Mammary epithelial cell (primary cell): ENCODE measurements at regions not wholly inside any gene's neighbourhood (a gene's known extent, or its start where the extent isn't known, plus 50 kb on each side); places are given as distances from the start of the nearest gene placed in this dataset.

Experiments used
- EZH2 ChIP-seq: IDR thresholded peaks from 2 replicates; pipeline ENCODE4 v1.6.1; 2012; ENCODE audit warnings: low read length, inconsistent platforms, borderline replicate concordance
- TF ChIP-seq, protein P1 (sequence below), 2 donors: IDR thresholded peaks in 1 of 2; conservative IDR thresholded peaks in 1 of 2; 2 replicates each; pipeline ENCODE4 v1.5.1; 2011 to 2012; ENCODE audit warnings: inconsistent platforms in 2 of 2, low read length in 2 of 2, mild to moderate bottlenecking in 2 of 2, control low read depth in 1 of 2, low read depth in 1 of 2; ENCODE audit not compliant: insufficient read depth in 1 of 2; ENCODE audit errors: extremely low read depth in 1 of 2

DNA sequence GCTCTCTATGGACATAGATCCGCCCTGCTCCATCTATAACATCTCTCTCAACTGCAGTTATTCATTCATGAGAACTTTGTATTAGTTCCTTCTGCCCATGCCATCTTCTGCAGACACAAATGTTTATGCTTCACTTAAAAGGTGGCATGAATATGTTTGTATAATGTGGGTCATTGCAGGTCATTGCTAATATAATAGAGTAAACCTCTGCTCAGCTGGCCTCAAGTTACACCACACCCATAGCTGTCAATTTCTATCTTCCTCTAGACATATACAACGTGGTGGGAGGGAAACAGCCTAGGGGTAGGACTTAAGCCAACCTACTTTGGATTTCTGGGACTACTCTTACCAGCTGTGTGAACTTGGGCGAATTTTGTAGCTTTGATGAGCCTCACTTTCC lies 129.8 kb downstream of the ATXN3L start:
- TF ChIP-seq, protein P1, sequence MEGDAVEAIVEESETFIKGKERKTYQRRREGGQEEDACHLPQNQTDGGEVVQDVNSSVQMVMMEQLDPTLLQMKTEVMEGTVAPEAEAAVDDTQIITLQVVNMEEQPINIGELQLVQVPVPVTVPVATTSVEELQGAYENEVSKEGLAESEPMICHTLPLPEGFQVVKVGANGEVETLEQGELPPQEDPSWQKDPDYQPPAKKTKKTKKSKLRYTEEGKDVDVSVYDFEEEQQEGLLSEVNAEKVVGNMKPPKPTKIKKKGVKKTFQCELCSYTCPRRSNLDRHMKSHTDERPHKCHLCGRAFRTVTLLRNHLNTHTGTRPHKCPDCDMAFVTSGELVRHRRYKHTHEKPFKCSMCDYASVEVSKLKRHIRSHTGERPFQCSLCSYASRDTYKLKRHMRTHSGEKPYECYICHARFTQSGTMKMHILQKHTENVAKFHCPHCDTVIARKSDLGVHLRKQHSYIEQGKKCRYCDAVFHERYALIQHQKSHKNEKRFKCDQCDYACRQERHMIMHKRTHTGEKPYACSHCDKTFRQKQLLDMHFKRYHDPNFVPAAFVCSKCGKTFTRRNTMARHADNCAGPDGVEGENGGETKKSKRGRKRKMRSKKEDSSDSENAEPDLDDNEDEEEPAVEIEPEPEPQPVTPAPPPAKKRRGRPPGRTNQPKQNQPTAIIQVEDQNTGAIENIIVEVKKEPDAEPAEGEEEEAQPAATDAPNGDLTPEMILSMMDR (conservative IDR thresholded peaks at IDR 0.05 in 1 of 2, IDR thresholded peaks at IDR 0.05 in 1 of 2; ENCODE audit: extremely low read depth in 1 of 2, insufficient read depth in 1 of 2, low read depth in 1 of 2, low read length in 2 of 2): no peak
- no peak for TF ChIP-seq EZH2
